ENCODE measurements at regions not wholly inside any gene's neighbourhood (a gene's known extent, or its start where the extent isn't known, plus 50 kb on each side); places are given as distances from the start of the nearest gene placed in this dataset.

- no peak for TF ChIP-seq POLR2AphosphoS5 (IDR thresholded peaks at IDR 0.05)
- TF ChIP-seq, protein P1, sequence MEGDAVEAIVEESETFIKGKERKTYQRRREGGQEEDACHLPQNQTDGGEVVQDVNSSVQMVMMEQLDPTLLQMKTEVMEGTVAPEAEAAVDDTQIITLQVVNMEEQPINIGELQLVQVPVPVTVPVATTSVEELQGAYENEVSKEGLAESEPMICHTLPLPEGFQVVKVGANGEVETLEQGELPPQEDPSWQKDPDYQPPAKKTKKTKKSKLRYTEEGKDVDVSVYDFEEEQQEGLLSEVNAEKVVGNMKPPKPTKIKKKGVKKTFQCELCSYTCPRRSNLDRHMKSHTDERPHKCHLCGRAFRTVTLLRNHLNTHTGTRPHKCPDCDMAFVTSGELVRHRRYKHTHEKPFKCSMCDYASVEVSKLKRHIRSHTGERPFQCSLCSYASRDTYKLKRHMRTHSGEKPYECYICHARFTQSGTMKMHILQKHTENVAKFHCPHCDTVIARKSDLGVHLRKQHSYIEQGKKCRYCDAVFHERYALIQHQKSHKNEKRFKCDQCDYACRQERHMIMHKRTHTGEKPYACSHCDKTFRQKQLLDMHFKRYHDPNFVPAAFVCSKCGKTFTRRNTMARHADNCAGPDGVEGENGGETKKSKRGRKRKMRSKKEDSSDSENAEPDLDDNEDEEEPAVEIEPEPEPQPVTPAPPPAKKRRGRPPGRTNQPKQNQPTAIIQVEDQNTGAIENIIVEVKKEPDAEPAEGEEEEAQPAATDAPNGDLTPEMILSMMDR (IDR thresholded peaks at IDR 0.05), result no peak
- no peak for TF ChIP-seq POLR2A (IDR thresholded peaks at IDR 0.05; ENCODE audit: low read depth)
- TF ChIP-seq EP300 (IDR thresholded peaks at IDR 0.05), result no peak
Measured at GRCh38 chr9:135275571-135276289, 188.3 kb downstream of the OLFM1 start.
